Stimulated activated CD4-positive, alpha-beta T cell treated with anti-CD3 and anti-CD28 coated beads, TNF-alpha, amount 100 ng/mL, for 4 hours (primary cell): ENCODE measurements at regions not wholly inside any gene's neighbourhood (a gene's known extent, or its start where the extent isn't known, plus 50 kb on each side); places are given as distances from the start of the nearest gene placed in this dataset.
"Not testable (repeated sequence)": the region's sequence is repeated elsewhere in the genome, so short reads cannot be mapped to it uniquely, and the experiment has no call there.

Experiments used
- DNase-seq, 3 experiments: peaks; one replicate each; pipeline ENCODE4 v3.0.0-alpha.2; 2020; ENCODE audit warnings: low read depth in 3 of 3

DNA sequence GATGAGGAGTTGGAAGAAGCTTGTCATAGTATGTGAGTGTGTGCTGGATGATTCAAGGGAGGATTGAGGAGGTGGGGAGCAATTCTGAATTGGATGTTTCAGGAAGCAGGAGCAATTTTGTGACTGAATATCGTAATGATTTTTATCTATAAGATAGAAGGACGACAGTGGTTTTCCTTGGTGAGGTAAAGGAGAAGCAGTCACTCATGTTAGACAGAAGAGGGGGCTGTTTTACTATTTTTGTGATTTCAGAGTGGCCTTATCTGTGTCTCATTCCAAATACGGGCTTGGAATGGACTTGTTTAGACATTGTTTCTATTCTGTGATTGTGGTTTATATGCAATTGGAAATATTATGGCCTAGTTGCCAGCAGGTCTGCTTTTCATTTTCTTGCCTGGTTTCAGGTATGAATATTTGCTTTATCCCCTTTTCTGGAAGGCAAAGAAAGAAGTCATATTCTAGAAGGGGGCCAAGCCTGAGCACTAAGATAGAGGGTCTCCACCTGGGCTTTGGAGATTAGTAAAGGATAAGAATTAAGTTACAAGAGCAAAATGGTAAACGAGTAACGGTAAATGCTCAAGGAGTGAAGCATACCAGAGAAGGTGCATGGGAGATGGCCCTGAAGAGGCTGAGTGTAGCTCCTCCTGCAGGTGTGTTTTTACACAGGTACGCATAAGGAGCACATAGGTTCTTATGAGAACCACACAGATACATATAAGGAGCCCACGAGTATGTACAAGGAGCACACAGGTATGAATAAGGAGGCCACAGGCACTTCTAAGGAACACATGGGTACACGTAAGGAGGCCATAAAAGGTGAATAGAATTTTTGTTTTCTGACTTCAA, 124.6 kb upstream of the KCNAB1 start:
- DNase-seq = no peak

DNA sequence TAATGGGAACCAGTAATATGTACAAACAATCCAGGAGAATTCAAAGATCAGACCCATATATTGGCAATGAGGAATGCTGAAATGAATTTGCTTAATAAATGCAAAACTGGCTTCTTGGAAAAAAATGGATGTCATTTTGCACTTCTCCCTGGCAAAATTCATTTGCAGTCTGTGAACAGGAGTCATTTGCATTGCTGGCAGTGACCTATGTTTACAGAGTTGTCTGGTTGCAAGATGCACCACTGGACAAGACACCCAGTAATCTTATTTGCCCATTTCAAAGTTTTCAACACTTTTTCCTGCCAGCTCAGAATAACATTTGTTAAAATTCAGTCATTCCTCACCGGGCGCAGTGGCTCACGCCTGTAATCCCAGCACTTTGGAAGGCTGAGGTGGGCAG, 123.5 kb upstream of the KCNAB1 start:
- DNase-seq = no peak

GRCh38 chr3:155998173-155998572, 122.2 kb upstream of the KCNAB1 start:
- DNase-seq = not testable (repeated sequence)

- DNase-seq = no peak
Measured at GRCh38 chr3:156005736-156006135, 114.6 kb upstream of the KCNAB1 start.

DNA sequence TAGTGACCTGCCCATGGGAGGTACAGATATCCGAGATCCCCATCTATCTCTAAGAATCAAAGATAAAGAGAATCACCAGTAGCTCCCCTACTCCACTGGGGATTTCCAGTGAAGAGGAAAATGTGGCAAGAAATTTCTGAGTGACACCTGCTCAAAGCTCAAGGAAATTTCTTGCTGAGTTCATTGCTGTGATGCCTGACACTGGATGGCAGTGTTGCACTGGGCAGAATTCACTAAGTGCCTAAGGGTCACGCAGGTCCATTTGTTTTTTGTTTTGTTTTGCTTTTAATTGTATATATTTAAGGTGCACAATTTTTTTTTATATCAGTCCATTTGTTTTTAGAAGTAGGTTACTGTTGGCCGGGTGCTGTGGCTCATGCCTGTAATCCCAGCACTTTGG, 109.5 kb upstream of the KCNAB1 start:
- DNase-seq = no peak

DNA sequence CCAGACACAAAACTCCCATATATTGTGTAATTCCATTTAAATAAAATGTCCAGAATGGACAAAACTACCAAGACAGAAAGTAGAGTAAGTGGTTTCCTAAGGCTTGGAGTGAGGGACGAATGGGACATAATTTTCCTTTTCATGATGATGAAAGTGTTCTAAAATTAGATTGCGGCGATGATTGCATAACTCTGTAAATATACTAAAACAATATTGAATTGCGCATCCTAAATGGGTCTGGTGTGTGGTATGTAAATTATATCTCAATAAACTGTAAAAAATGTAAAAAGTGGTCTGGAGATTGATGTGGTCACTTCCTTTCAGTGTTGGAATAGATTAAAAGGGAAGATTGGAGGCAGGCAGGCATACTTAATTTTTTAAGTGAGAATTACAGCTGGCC, 105.9 kb upstream of the KCNAB1 start:
- no peak for DNase-seq

DNA sequence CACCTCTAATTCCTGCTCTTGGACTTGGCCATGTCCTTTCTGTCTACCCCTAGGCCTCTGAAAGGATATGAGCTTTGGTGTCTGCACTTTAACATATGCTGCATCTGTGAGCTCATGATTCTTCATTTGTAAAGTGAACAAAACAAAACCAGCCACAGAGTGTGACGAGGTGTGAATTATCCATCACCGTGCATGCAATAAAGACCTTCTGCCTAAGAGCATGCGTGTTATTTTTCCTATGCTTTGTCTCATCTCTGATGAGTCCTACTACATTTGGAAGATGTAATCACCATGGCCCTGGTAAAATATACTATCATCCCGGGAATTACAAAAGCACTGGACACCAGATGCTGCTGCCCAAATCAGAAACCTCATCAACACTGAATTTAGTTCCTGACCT, 103.5 kb upstream of the KCNAB1 start:
- no peak for DNase-seq

- DNase-seq = no peak
Measured at GRCh38 chr3:156017352-156018030, 102.9 kb upstream of the KCNAB1 start.

- no peak for DNase-seq
Measured at GRCh38 chr3:156024904-156025533, 95.4 kb upstream of the KCNAB1 start.

- no peak for DNase-seq
Measured at GRCh38 chr3:156029208-156029607, 91.2 kb upstream of the KCNAB1 start.

DNA sequence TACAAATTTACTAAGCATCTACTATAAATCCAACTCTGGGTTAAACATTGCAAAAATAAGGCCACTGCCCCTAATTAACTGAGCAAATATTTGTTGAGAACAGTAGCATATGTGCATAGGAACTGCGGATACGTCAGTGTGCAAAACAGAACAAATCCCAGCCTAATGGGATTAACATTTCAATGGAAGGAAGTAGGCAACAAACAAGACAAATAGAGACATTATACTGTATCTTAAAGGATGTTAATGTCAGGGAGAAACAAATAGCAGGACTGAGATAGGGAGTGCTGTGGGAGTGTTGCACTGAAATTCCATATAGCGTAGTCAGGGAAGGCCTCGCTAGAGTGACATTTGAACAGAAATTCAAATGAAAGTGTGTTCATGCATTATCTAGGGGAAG, 89.7 kb upstream of the KCNAB1 start:
- DNase-seq = no peak

DNA sequence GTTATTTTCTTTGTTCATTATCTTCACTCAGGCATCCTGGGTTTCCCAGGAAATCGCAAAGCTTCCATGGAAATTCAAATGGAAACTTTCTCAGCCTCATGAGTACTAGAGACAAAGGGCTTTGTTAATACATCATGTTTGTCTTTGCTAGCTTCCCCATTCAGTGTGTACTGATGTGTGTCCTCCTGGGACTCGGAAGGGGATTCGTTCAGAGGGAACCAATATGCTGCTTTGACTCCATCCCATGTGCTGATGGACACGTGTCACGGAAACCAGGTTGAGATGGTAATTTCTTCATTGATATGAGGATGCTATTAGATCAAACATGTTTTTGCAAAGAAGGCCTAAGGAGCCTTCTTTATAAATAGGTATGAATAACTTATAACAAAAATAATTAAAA, 87.0 kb upstream of the KCNAB1 start:
- DNase-seq = no peak

- DNase-seq = no peak
Measured at GRCh38 chr3:156035158-156035557, 85.2 kb upstream of the KCNAB1 start.

DNA sequence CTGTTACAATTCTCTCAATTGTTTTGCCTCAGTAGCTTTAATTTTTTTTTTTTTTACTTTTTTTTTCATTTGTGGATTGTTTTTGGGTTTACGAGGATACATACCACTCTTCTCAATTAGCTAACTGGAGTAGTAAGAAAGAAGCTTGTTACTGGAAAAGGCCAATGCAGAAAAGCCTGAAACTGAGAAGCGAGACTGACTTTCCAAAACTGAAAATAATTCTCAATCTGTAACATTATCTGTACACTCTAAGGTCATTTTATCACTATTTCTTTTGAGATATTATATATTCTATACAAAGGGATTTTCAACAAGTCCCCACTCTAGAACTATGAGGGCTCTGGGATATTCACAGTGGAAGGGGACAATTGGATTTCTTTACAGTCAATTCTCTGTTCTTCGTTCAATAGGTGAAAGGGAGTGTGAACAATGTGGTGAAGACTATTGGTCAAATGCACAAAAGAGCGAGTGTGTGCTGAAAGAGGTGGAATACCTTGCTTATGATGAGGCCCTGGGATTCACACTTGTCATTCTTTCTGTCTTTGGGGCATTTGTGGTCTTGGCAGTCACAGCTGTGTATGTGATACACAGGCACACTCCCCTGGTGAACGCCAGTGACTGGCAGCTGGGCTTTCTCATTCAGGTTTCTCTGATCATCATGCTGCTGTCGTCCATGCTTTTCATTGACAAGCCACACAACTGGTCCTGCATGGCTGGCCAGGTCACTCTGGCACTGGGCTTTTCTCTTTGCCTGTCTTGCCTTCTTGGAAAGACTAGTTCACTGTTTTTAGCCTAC, 83.9 kb upstream of the KCNAB1 start:
- DNase-seq = no peak

- DNase-seq = no peak
Measured at GRCh38 chr3:156037356-156037755, 83.0 kb upstream of the KCNAB1 start.

DNA sequence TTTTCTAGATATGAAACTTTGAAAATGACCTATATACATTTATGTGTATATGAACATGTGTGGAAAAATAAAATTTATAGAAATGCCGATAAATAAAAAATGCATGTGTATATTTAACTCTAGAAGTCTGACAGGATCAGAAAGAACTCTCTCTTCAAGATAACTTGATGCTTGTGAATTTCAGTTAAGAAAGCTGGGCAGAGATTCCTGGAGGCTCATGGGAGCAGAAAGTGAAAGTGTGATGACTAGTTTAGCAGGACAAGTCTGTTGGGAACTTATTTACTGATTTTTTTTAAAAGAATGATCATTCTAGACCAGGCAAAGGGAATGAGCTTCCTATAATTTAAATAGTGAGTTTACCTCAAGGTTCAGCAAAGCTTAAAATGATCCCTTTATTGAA, 81.5 kb upstream of the KCNAB1 start:
- DNase-seq = no peak

DNA sequence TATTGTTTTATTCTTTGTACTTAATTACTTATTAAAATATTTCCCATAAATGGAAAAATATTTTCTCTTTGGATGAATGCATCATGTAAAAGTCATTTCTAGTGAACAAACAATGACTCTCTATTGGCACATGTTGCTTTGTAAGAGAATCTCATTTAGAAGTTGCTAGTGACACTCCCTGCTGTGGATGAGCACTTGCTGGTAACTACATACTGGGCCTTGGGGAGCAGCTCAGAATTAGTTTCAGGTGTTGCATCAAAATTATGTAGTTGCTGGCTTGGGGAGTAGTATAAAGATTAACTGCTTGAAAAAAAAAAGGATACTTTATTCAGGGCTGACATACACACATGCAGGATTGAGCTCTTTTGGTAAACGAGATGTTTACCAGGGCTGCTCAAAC, 80.3 kb upstream of the KCNAB1 start:
- DNase-seq = no peak

- DNase-seq = not testable (repeated sequence)
Measured at GRCh38 chr3:156041216-156041841, 79.0 kb upstream of the KCNAB1 start.

- DNase-seq = not testable (repeated sequence)
Measured at GRCh38 chr3:156041856-156042255, 78.5 kb upstream of the KCNAB1 start.

- DNase-seq = peak; percentile 7 to 21 (median 13)
Measured at GRCh38 chr3:156043832-156044633, 76.3 kb upstream of the KCNAB1 start.

- no peak for DNase-seq
Measured at GRCh38 chr3:156044634-156044975, 75.8 kb upstream of the KCNAB1 start.
